Spinal cord (tissue), 9 donors: ENCODE measurements at regions not wholly inside any gene's neighbourhood (a gene's known extent, or its start where the extent isn't known, plus 50 kb on each side); places are given as distances from the start of the nearest gene placed in this dataset.

ENCODE experiments used
- DNase-seq, 6 donors: peaks; one replicate each; pipeline versions ENCODE4 v3.0.0 to v3.0.0-alpha.2; 2013 to 2015; ENCODE audit warnings: low spot score in 6 of 6, low read depth in 4 of 6
- H3K27ac ChIP-seq: one replicate; pipeline ENCODE4 v1.5.1; 2013; ENCODE audit warnings: low read depth, low read length, control low read depth
- H3K27me3 ChIP-seq: one replicate; pipeline ENCODE4 v1.6.1; 2013; ENCODE audit warnings: low read length; ENCODE audit not compliant: control insufficient read depth, insufficient read depth
- H3K36me3 ChIP-seq: one replicate; pipeline ENCODE4 v1.6.1; 2013; ENCODE audit warnings: low read length; ENCODE audit not compliant: control insufficient read depth, insufficient read depth
- H3K4me1 ChIP-seq: one replicate; pipeline ENCODE4 v1.6.1; 2013; ENCODE audit warnings: low read length; ENCODE audit not compliant: control insufficient read depth, insufficient read depth
- H3K4me3 ChIP-seq: one replicate; pipeline ENCODE4 v1.5.1; 2013; ENCODE audit warnings: low read depth, low read length, control low read depth
- H3K9me3 ChIP-seq: one replicate; pipeline ENCODE4 v1.6.1; 2013; ENCODE audit warnings: low read length; ENCODE audit not compliant: control insufficient read depth, insufficient read depth
- WGBS: methylation state at CpG from one replicate; pipeline ENCODE4 v1.1.5; 2013; ENCODE audit warnings: missing lambda C conversion rate; ENCODE audit not compliant: insufficient coverage; 5-methylcytosine and 5-hydroxymethylcytosine counted together
- donor health status: healthy.

- Histone ChIP-seq H3K4me1 (peaks cover 3% of the 10 kb centered on the region), H3K36me3 (no peaks in the 10 kb centered on the region), H3K27me3 (no peaks in the 10 kb centered on the region), H3K4me3 (no peak overlapping the region), H3K27ac (no peak overlapping the region), H3K9me3 (no peaks in the 10 kb centered on the region)
- DNase-seq = peak in 1 of 6 donors; percentile 43
- 87% methylated on average over 12 of the region's 13 CpGs for WGBS
Observed at GRCh38 chr15:95868970-95869369, 461.5 kb upstream of the NR2F2 start.

- WGBS = 65% methylated on average over 4 of the region's 5 CpGs
- H3K4me3 ChIP-seq = no peak overlapping the region
- H3K27me3 ChIP-seq = no peaks in the 10 kb centered on the region
- H3K9me3 ChIP-seq = no peaks in the 10 kb centered on the region
- H3K27ac ChIP-seq = no peak overlapping the region
- H3K4me1 ChIP-seq = peaks cover 3% of the 10 kb centered on the region
- peak in 2 of 6 donors; percentile 15 to 30 for DNase-seq
- no peaks in the 10 kb centered on the region for H3K36me3 ChIP-seq
Observed at GRCh38 chr15:95869920-95870319, 460.6 kb upstream of the NR2F2 start.

- Histone ChIP-seq H3K27ac (no peak overlapping the region), H3K36me3 (no peaks in the 10 kb centered on the region), H3K4me1 (peaks cover 3% of the 10 kb centered on the region), H3K9me3 (no peaks in the 10 kb centered on the region), H3K4me3 (no peak overlapping the region), H3K27me3 (no peaks in the 10 kb centered on the region)
- DNase-seq = no peak
- WGBS = no CpG with 5 or more reads among the region's 3 CpGs
Observed at GRCh38 chr15:95872366-95872771, 458.1 kb upstream of the NR2F2 start.

GRCh38 chr15:95874637-95875036, 455.9 kb upstream of the NR2F2 start:
- no peak overlapping the region for H3K27ac ChIP-seq
- DNase-seq = peak in 1 of 6 donors; percentile 31

GRCh38 chr15:95875121-95875643, 455.3 kb upstream of the NR2F2 start:
- Histone ChIP-seq H3K27ac (no peak overlapping the region), H3K27me3 (no peaks in the 10 kb centered on the region), H3K9me3 (no peaks in the 10 kb centered on the region), H3K36me3 (no peaks in the 10 kb centered on the region), H3K4me3 (no peak overlapping the region), H3K4me1 (no peaks in the 10 kb centered on the region)
- peak in 1 of 6 donors; percentile 40 for DNase-seq
- no CpG with 5 or more reads among the region's 7 CpGs for WGBS

More at GRCh38 chr15:95874637-95875036, 455.9 kb upstream of the NR2F2 start:
- Histone ChIP-seq H3K4me3 (no peak overlapping the region), H3K9me3 (no peaks in the 10 kb centered on the region), H3K36me3 (no peaks in the 10 kb centered on the region), H3K4me1 (no peaks in the 10 kb centered on the region), H3K27me3 (no peaks in the 10 kb centered on the region)

- 100% methylated on average over 2 of the region's 6 CpGs for WGBS
- Histone ChIP-seq H3K9me3 (no peaks in the 10 kb centered on the region), H3K4me3 (no peak overlapping the region), H3K36me3 (no peaks in the 10 kb centered on the region), H3K27me3 (no peaks in the 10 kb centered on the region), H3K27ac (no peak overlapping the region), H3K4me1 (no peaks in the 10 kb centered on the region)
- DNase-seq = peak in 2 of 6 donors; percentile 69 to 72
Observed at GRCh38 chr15:95880031-95880570, 450.4 kb upstream of the NR2F2 start.

- H3K4me1 ChIP-seq = no peaks in the 10 kb centered on the region
- no peaks in the 10 kb centered on the region for H3K9me3 ChIP-seq
- H3K27ac ChIP-seq = no peak overlapping the region
- DNase-seq = no peak
- no peaks in the 10 kb centered on the region for H3K27me3 ChIP-seq
- 44% methylated on average over 1 of the region's 2 CpGs for WGBS
- H3K4me3 ChIP-seq = no peak overlapping the region
- no peaks in the 10 kb centered on the region for H3K36me3 ChIP-seq
Observed at GRCh38 chr15:95880630-95881029, 449.9 kb upstream of the NR2F2 start.

GRCh38 chr15:95883064-95883463, 447.4 kb upstream of the NR2F2 start:
- no peaks in the 10 kb centered on the region for H3K36me3 ChIP-seq
- H3K4me1 ChIP-seq = no peaks in the 10 kb centered on the region
- 92% methylated on average over 5 of the region's 6 CpGs for WGBS
- H3K4me3 ChIP-seq = no peak overlapping the region
- H3K27me3 ChIP-seq = no peaks in the 10 kb centered on the region
- H3K27ac ChIP-seq = no peak overlapping the region
- DNase-seq = peak in 1 of 6 donors; percentile 31
- no peaks in the 10 kb centered on the region for H3K9me3 ChIP-seq

GRCh38 chr15:95884276-95884675, 446.2 kb upstream of the NR2F2 start:
- no peaks in the 10 kb centered on the region for H3K36me3 ChIP-seq
- no peaks in the 10 kb centered on the region for H3K9me3 ChIP-seq
- H3K27ac ChIP-seq = no peak overlapping the region
- no peak overlapping the region for H3K4me3 ChIP-seq
- WGBS = 41% methylated on average over 3 of the region's 5 CpGs
- H3K27me3 ChIP-seq = no peaks in the 10 kb centered on the region
- H3K4me1 ChIP-seq = no peaks in the 10 kb centered on the region
- peak in 2 of 6 donors; percentile 14 to 80 for DNase-seq

- no peak for DNase-seq
- H3K4me1 ChIP-seq = no peaks in the 10 kb centered on the region
- WGBS = 86% methylated on average over 5 of the region's 7 CpGs
- no peak overlapping the region for H3K27ac ChIP-seq
- no peaks in the 10 kb centered on the region for H3K36me3 ChIP-seq
- no peak overlapping the region for H3K4me3 ChIP-seq
- H3K9me3 ChIP-seq = no peaks in the 10 kb centered on the region
- H3K27me3 ChIP-seq = no peaks in the 10 kb centered on the region
Observed at GRCh38 chr15:95887666-95888390, 442.7 kb upstream of the NR2F2 start.
